ENCODE measurements at regions not wholly inside any gene's neighbourhood (a gene's known extent, or its start where the extent isn't known, plus 50 kb on each side); places are given as distances from the start of the nearest gene placed in this dataset.

DNA sequence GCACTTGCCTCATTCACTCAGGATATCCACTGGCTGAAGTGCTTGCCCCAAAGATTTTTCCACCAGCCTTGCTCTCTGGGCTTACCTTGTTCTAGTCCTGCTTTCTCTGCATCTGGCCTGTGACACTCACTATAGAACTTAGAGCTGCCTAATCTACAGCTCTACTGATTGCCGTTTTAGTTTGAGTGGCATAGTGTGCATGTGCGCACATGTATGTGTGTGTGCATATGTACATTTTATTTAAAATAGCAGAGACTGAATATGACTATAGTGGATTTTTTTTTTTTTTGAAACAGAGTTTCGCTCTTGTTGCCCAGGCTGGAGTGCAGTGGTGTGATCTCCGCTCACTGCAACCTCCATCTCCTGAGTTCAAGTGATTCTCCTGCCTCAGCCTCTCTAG lies 92.0 kb upstream of the CCDC190 start:
- Histone ChIP-seq H3K4me3 (no peak overlapping the region), H3K4me1 (replicated peaks in 1 of 2) (peaks cover 0 to 2% of the 10 kb centered on the region in 2 donors), H3K27ac (no peak overlapping the region)
- peak in 4 of 8 experiments; percentile 66 to 98 (median 74) for ATAC-seq (replicated peaks in 6 of 8)
- WGBS, 10 experiments = 0 to 96% (median 73%) methylated on average over 1 to 4 of the region's 4 CpGs; no CpG with 5 or more reads in 3 of the 10 experiments
- in situ Hi-C loops (cut with MboI; ENCODE audit: low pct_unique_long_range_greater_than_20kb in 2 of 9, low sequenced_read_pairs in 9 of 9, unreplicated experiment in 9 of 9) = no loop called here

DNA sequence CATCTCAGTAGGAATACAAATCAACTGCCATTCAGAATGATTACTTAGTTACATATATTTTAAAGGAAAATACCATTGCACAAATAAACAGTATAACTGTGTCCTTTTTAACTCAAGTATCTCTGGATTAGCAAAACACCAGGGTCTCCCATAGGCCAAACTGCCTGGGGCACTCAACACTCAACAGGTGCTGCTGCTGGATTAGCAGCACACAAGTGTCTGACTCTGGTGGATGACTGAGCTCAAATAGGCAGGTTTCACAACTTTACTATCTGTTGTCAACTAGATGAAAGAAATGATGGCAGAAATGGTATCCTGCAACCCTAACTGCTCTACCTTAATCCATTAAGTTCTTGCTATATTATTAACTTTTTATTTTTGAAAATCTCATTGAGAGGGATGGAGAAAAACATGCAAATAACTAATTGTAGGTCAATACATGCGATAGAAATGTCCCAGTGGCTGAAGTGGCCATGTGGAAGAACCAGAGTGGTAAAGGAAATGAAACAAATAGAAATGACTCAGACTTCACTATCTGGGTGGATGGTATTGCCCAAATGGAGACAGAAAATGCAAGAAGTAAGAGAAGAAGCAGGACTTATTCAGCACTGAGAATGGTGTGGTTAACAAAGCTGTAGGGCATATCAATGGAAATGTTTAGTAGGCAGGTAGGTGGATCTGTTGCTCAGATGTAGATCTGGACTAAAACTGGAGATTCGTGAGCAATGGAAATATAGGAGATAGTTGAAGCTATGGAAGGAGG lies 90.8 kb upstream of the CCDC190 start:
- in situ Hi-C loops (cut with MboI; ENCODE audit: low pct_unique_long_range_greater_than_20kb in 2 of 9, low sequenced_read_pairs in 9 of 9, unreplicated experiment in 9 of 9) = no loop called here
- WGBS, 10 experiments = 50 to 100% (median 83%) methylated on average over 1 to 2 of the region's 2 CpGs
- ATAC-seq (replicated peaks in 6 of 8) = peak in 2 of 8 experiments; percentile 59 to 62
- Histone ChIP-seq H3K27ac (no peak overlapping the region), H3K4me1 (replicated peaks in 1 of 2) (peaks cover 0 to 7% of the 10 kb centered on the region in 2 donors), H3K4me3 (no peak overlapping the region)

DNA sequence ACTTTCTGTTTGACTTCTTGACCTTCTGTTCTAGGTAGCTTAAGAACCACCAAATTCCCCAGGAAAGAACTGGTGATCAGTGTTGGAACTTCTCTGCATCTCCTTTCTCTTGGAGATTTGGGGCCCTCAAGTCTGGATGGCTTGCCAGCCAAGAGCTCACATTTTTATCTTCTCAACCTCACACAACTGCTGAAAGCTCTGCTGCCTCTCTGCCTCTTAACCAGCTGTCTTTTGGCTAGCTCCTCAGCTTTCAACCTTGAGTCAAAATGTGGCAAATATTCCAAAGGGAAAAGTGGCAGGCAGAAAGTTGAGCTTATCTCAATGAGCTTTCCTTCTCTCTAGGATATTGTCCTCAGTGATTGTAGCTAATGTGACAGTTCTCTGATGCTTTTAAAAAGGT lies 89.2 kb upstream of the CCDC190 start:
- H3K4me1 ChIP-seq (replicated peaks in 1 of 2) = peaks cover 0 to 16% of the 10 kb centered on the region in 2 donors
- no peak overlapping the region for H3K27ac ChIP-seq
- in situ Hi-C loops (cut with MboI; ENCODE audit: low pct_unique_long_range_greater_than_20kb in 2 of 9, low sequenced_read_pairs in 9 of 9, unreplicated experiment in 9 of 9) = no loop called here
- ATAC-seq (replicated peaks in 6 of 8) = no peak
- H3K4me3 ChIP-seq = no peak overlapping the region

GRCh38 chr1:162946701-162947100 lies 85.7 kb upstream of the CCDC190 start:
- ATAC-seq (replicated peaks in 6 of 8) = no peak
- 82 to 100% (median 96%) methylated on average over 1 to 4 of the region's 4 CpGs; no CpG with 5 or more reads in 1 of the 10 experiments for WGBS, 10 experiments
- Histone ChIP-seq H3K27ac (no peak overlapping the region), H3K4me1 (replicated peaks in 1 of 2) (peaks cover 0 to 32% of the 10 kb centered on the region in 2 donors), H3K4me3 (no peak overlapping the region)
- in situ Hi-C loops (cut with MboI; ENCODE audit: low pct_unique_long_range_greater_than_20kb in 2 of 9, low sequenced_read_pairs in 9 of 9, unreplicated experiment in 9 of 9) = no loop called here

DNA sequence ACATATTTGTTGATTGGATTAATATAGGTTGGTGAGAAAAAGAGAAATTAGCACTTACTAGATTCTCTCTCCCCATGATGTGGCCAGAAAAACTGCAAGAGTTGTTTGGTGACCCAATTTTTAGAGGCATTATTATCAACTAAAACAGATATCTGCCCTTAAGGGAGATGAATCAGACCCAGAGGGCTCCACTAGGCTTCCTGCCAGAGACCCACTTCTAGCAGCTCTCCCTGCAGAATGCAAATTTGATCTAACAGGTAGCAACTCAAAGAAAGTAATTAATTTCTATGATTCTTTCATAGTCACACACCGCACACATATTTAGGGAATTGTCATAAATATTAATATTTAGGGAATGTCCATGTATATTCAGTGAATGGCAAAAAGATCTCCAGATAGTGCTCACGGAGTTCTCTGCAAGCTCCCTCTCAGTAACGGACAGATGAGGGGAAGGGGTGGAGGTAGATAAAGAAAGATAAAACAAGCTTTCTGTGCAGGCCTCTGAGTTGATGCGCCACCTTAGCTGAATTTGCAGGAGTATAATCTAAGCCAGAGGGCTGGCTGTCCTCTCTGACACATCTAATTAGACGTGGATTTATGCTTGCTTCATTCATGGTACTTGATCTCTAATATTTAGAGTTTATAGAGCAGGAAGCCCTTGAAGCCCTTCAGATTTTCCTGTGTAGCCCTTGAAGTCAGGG lies 84.1 kb upstream of the CCDC190 start:
- in situ Hi-C loops (cut with MboI; ENCODE audit: low pct_unique_long_range_greater_than_20kb in 2 of 9, low sequenced_read_pairs in 9 of 9, unreplicated experiment in 9 of 9) = no loop called here
- peaks cover 0 to 32% of the 10 kb centered on the region in 2 donors for H3K4me1 ChIP-seq (replicated peaks in 1 of 2)
- no peak overlapping the region for H3K4me3 ChIP-seq
- 40 to 100% (median 83%) methylated on average over 1 to 5 of the region's 5 CpGs; no CpG with 5 or more reads in 3 of the 10 experiments for WGBS, 10 experiments
- peak in 2 of 8 experiments; percentile 20 to 35 for ATAC-seq (replicated peaks in 6 of 8)
- H3K27ac ChIP-seq = no peak overlapping the region

- Histone ChIP-seq H3K4me1 (replicated peaks in 1 of 2) (peaks cover 0 to 32% of the 10 kb centered on the region in 2 donors), H3K4me3 (no peak overlapping the region), H3K27ac (no peak overlapping the region)
- ATAC-seq (replicated peaks in 6 of 8) = peak in 6 of 8 experiments; percentile 18 to 73 (median 44)
- in situ Hi-C loops (cut with MboI; ENCODE audit: low pct_unique_long_range_greater_than_20kb in 2 of 9, low sequenced_read_pairs in 9 of 9, unreplicated experiment in 9 of 9) = no loop called here
Observed at GRCh38 chr1:162943622-162944021, 82.6 kb upstream of the CCDC190 start.

GRCh38 chr1:162942916-162943559 lies 82.1 kb upstream of the CCDC190 start:
- WGBS, 10 experiments = 0 to 73% (median 70%) methylated on average over 1 to 3 of the region's 3 CpGs; no CpG with 5 or more reads in 3 of the 10 experiments
- Histone ChIP-seq H3K4me1 (replicated peaks in 1 of 2) (peaks cover 0 to 32% of the 10 kb centered on the region in 2 donors), H3K27ac (no peak overlapping the region), H3K4me3 (no peak overlapping the region)
- in situ Hi-C loops (cut with MboI; ENCODE audit: low pct_unique_long_range_greater_than_20kb in 2 of 9, low sequenced_read_pairs in 9 of 9, unreplicated experiment in 9 of 9) = no loop called here
- peak in 3 of 8 experiments; percentile 44 to 84 (median 78) for ATAC-seq (replicated peaks in 6 of 8)

DNA sequence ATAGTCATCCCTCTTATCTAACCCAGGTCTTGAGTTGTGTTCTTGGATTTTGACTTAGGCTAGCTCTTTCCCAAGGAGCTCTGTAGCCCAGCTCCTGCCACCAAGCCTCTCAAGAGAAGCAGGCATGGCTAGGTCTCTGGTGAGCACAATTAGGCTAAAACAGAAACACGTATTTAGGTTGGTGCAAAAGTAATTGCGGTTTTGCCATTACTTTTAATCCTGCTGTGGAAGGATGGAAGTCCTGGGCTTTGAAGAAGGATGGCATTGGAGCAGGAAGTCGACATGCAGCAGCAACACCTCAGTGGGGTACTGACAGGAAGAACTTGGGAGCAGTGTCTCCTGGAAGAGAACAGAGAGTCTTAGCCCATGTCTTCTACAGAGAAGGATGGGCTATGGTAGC lies 80.0 kb upstream of the CCDC190 start:
- WGBS, 10 experiments = 20 to 90% (median 69%) methylated on average over 1 to 3 of the region's 3 CpGs; no CpG with 5 or more reads in 2 of the 10 experiments

GRCh38 chr1:162939035-162939434 lies 78.1 kb upstream of the CCDC190 start:
- WGBS, 10 experiments = 63 to 100% (median 88%) methylated on average over 2 to 5 of the region's 5 CpGs
- no peak for ATAC-seq (replicated peaks in 6 of 8)
- no peak overlapping the region for H3K27ac ChIP-seq
- H3K4me1 ChIP-seq (replicated peaks in 1 of 2) = peaks cover 0 to 5% of the 10 kb centered on the region in 2 donors
- H3K4me3 ChIP-seq = no peak overlapping the region
- in situ Hi-C loops (cut with MboI; ENCODE audit: low pct_unique_long_range_greater_than_20kb in 2 of 9, low sequenced_read_pairs in 9 of 9, unreplicated experiment in 9 of 9) = no loop called here

More for the DNA sequence above, 80.0 kb upstream of the CCDC190 start:
- ATAC-seq (replicated peaks in 6 of 8) = no peak
- peaks cover 0 to 22% of the 10 kb centered on the region in 2 donors for H3K4me1 ChIP-seq (replicated peaks in 1 of 2)
- no peak overlapping the region for H3K27ac ChIP-seq
- in situ Hi-C loops (cut with MboI; ENCODE audit: low pct_unique_long_range_greater_than_20kb in 2 of 9, low sequenced_read_pairs in 9 of 9, unreplicated experiment in 9 of 9) = no loop called here
- H3K4me3 ChIP-seq = no peak overlapping the region

DNA sequence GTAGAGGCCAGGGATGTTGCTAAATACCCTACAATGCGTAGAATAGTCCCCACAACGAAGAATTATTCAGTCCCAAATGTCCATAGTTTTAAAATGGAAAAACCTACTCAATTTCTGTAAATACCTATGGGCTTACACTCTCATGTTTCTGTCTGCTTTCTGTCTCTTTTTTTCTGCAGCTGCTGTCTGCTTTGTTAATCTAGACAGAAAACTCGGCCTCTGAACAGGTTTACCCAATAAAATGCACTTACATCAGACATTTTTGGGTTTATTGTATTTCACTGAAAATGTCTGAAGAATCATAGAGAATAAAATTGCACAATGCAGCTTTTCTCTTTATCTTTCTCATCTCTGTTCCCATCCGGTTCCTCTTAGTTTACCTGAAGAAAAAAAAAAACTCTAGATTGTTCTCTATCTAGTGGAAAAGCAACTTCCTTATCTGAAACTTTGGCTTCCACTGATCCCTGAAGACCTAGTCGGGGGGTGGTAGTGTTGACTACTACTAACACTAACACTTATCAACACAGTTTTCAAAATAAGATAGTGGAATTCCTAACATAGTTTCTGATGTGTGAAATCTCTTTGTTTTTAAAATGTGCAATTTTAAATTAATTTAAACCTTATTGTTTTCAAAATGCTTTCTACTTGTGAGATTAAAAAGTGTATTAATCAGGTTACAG lies 76.9 kb upstream of the CCDC190 start:
- Histone ChIP-seq H3K4me1 (replicated peaks in 1 of 2) (no peaks in the 10 kb centered on the region), H3K27ac (no peak overlapping the region), H3K4me3 (no peak overlapping the region)
- 47 to 86% (median 67%) methylated on average over 2 to 5 of the region's 5 CpGs for WGBS, 10 experiments
- ATAC-seq (replicated peaks in 6 of 8) = no peak
- in situ Hi-C loops (cut with MboI; ENCODE audit: low pct_unique_long_range_greater_than_20kb in 2 of 9, low sequenced_read_pairs in 9 of 9, unreplicated experiment in 9 of 9) = no loop called here

GRCh38 chr1:162930976-162931560 lies 70.1 kb upstream of the CCDC190 start:
- in situ Hi-C loops (cut with MboI; ENCODE audit: low pct_unique_long_range_greater_than_20kb in 2 of 9, low sequenced_read_pairs in 9 of 9, unreplicated experiment in 9 of 9) = no loop called here
- H3K4me3 ChIP-seq = no peak overlapping the region
- no peak overlapping the region for H3K27ac ChIP-seq
- WGBS, 10 experiments = 11 to 86% (median 71%) methylated on average over 1 to 3 of the region's 3 CpGs
- H3K4me1 ChIP-seq (replicated peaks in 1 of 2) = peaks cover 0 to 13% of the 10 kb centered on the region in 2 donors
- peak in 1 of 8 experiments; percentile 21 for ATAC-seq (replicated peaks in 6 of 8)

DNA sequence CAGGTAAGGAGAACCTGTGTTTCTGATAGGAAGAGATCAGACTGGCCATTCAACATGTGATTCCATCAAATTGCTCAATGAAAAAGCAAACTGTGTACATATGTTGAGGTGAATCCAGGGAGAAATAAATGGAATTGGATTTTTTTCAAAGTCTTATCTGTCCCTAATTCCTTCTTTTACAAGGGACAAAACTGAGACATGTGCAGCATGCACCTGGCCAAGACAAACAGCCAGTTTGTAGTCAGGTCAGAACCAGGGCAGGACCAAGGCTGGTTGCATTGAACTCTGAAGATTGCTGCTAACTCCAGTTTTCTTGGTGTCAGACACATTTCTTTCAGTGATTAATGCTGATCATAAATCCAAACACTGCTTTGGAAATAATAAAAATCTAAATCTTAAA lies 69.6 kb upstream of the CCDC190 start:
- ATAC-seq (replicated peaks in 6 of 8) = no peak

More for the DNA sequence above, 69.6 kb upstream of the CCDC190 start:
- in situ Hi-C loops (cut with MboI; ENCODE audit: low pct_unique_long_range_greater_than_20kb in 2 of 9, low sequenced_read_pairs in 9 of 9, unreplicated experiment in 9 of 9) = no loop called here
- Histone ChIP-seq H3K4me3 (no peak overlapping the region), H3K4me1 (replicated peaks in 1 of 2) (peaks cover 0 to 13% of the 10 kb centered on the region in 2 donors), H3K27ac (no peak overlapping the region)
